Osteoblast (primary cell): ENCODE measurements at regions not wholly inside any gene's neighbourhood (a gene's known extent, or its start where the extent isn't known, plus 50 kb on each side); places are given as distances from the start of the nearest gene placed in this dataset.

ENCODE experiments used
- DNase-seq: peaks from one replicate; pipeline ENCODE4 v3.0.0; 2011; ENCODE audit warnings: low spot score, mixed read lengths; ENCODE audit not compliant: insufficient read length; ENCODE audit errors: missing footprints
- H2AFZ ChIP-seq: 2 replicates; pipeline ENCODE4 v1.6.0; 2011; ENCODE audit warnings: mild to moderate bottlenecking, low read length
- H3K27ac ChIP-seq: 2 replicates; pipeline ENCODE4 v1.5.1; 2011; ENCODE audit warnings: mild to moderate bottlenecking, low read depth, low read length, moderate library complexity
- H3K27me3 ChIP-seq: 2 replicates; pipeline ENCODE4 v1.6.0; 2012; ENCODE audit warnings: mild to moderate bottlenecking, control low read depth, inconsistent platforms, low read length, moderate library complexity; ENCODE audit not compliant: insufficient read depth
- H3K36me3 ChIP-seq: 2 replicates; pipeline ENCODE4 v1.5.1; 2011; ENCODE audit warnings: mild to moderate bottlenecking, low read length, control low read depth, moderate library complexity; ENCODE audit not compliant: insufficient read depth
- H3K4me1 ChIP-seq: 2 replicates; pipeline ENCODE4 v1.5.1; 2011; ENCODE audit warnings: mild to moderate bottlenecking, low read length, control low read depth, moderate library complexity; ENCODE audit not compliant: insufficient read depth
- H3K4me2 ChIP-seq: 2 replicates; pipeline ENCODE4 v1.6.0; 2011; ENCODE audit warnings: mild to moderate bottlenecking, low read length; ENCODE audit not compliant: insufficient read depth
- H3K4me3 ChIP-seq: fragments of 200-600 bp; sonication (generic); 3 replicates; pipeline ENCODE4 v1.5.1; 2012; ENCODE audit warnings: mild to moderate bottlenecking, low read length, inconsistent platforms; ENCODE audit not compliant: insufficient read depth
- H3K79me2 ChIP-seq: 2 replicates; pipeline ENCODE4 v1.6.0; 2012; ENCODE audit warnings: mild to moderate bottlenecking, low read length, control low read depth, inconsistent platforms; ENCODE audit not compliant: insufficient read depth
- H3K9me3 ChIP-seq: 2 replicates; pipeline ENCODE4 v1.5.1; 2011; ENCODE audit warnings: low read depth, low read length, control low read depth
- H4K20me1 ChIP-seq: 2 replicates; pipeline ENCODE4 v1.6.0; 2012; ENCODE audit warnings: mild to moderate bottlenecking, low read length, control low read depth; ENCODE audit not compliant: insufficient read depth
- TF ChIP-seq, protein P1 (sequence below): IDR thresholded peaks from 2 replicates; pipeline ENCODE4 v1.5.1; 2011; ENCODE audit warnings: mild to moderate bottlenecking, low read depth, low read length, moderate library complexity; ENCODE audit errors: extremely low read depth

DNA sequence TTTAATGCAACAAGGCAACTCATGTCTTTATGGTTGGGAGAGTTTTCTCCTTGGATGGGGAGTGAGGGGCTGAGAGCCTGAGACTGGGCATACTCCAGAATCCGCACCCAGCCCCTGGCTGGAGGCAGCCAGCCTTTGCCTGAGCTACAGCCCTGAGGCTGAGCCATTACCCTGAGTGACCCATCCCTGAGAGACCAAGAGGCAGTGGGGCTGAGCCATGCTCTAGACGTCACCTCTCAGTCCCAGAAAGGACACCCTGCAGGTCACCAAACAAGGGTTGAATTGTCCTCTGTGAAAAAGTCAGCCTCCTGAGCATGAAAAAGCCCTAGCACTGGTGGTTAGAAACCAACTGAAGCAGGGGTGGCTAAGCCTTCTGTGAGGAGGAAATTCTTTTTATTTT is 151.2 kb upstream of the GATB start:
- Histone ChIP-seq H2AFZ (no peak overlapping the region), H3K36me3 (no peaks in the 10 kb centered on the region), H3K4me3 (no peak overlapping the region), H3K4me2 (no peak overlapping the region), H3K4me1 (no peaks in the 10 kb centered on the region), H3K27me3 (peaks cover 8% of the 10 kb centered on the region), H4K20me1 (no peaks in the 10 kb centered on the region), H3K79me2 (no peaks in the 10 kb centered on the region), H3K9me3 (no peaks in the 10 kb centered on the region), H3K27ac (no peak overlapping the region)
- TF ChIP-seq, protein P1, sequence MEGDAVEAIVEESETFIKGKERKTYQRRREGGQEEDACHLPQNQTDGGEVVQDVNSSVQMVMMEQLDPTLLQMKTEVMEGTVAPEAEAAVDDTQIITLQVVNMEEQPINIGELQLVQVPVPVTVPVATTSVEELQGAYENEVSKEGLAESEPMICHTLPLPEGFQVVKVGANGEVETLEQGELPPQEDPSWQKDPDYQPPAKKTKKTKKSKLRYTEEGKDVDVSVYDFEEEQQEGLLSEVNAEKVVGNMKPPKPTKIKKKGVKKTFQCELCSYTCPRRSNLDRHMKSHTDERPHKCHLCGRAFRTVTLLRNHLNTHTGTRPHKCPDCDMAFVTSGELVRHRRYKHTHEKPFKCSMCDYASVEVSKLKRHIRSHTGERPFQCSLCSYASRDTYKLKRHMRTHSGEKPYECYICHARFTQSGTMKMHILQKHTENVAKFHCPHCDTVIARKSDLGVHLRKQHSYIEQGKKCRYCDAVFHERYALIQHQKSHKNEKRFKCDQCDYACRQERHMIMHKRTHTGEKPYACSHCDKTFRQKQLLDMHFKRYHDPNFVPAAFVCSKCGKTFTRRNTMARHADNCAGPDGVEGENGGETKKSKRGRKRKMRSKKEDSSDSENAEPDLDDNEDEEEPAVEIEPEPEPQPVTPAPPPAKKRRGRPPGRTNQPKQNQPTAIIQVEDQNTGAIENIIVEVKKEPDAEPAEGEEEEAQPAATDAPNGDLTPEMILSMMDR, result no peak
- no peak for DNase-seq

DNA sequence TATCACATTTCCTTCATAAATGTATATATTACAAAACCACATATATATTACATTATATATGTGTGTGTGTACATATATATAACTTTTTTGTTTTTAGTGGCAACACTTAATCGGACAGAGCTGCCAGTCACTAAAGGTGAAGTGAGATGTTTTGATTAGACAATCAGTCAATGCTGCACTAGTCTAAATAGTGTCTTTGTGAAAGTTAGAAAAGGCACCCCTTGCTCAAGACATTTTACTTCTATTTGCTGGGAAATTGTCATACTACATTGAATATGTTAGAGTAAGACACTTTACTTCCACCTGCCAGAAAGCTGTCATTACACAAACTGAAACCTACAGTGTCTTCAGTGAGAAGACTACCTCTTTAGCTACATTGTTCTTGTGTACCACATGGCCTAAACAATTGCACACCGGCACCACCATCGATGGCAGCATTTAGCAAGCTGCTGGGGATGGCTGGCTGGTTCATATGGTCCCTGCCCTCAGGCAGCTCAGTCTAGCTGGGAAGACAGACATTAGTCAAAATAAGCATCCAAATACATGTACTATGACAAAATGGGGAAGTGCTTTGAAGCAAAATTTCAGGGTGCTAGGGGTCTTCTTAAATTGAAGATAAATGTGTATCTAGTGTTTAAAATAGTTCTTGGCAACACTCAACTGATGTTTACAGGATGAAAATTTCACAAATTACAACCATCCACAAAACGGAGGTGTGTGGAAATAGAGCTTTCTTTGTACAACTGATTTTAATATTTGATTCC is 148.1 kb upstream of the GATB start:
- H3K4me1 ChIP-seq, result no peaks in the 10 kb centered on the region
- no peaks in the 10 kb centered on the region for H3K79me2 ChIP-seq
- H2AFZ ChIP-seq, result no peak overlapping the region
- H3K9me3 ChIP-seq, result no peaks in the 10 kb centered on the region
- H3K27me3 ChIP-seq, result peaks cover 14% of the 10 kb centered on the region
- no peak overlapping the region for H3K4me3 ChIP-seq
- no peaks in the 10 kb centered on the region for H3K36me3 ChIP-seq
- no peak for DNase-seq
- TF ChIP-seq, protein P1, result no peak
- H4K20me1 ChIP-seq, result no peaks in the 10 kb centered on the region
- H3K27ac ChIP-seq, result no peak overlapping the region
- no peak overlapping the region for H3K4me2 ChIP-seq

DNA sequence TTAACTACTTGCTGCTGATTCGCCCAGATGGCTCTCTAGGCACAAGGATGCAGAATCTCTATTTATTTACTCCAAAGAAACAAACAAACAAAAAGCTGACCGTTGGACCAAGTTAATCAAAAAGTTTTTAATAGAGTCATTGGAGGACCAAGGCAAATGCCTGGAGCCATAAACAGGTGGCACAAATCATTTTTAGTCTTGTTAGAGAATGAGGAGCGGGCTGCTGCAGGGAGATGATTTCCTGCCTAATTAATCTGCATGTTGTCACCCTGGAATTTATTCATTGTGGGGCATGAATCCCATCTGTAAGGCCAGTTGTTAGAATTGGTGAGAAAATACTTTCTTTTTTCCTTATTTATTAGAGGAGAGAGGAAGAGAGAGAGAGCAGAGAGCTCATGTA is 147.4 kb upstream of the GATB start:
- no peak overlapping the region for H2AFZ ChIP-seq
- TF ChIP-seq, protein P1, result no peak
- no peaks in the 10 kb centered on the region for H3K9me3 ChIP-seq
- no peak overlapping the region for H3K4me3 ChIP-seq
- no peaks in the 10 kb centered on the region for H3K36me3 ChIP-seq
- DNase-seq, result no peak
- no peak overlapping the region for H3K27ac ChIP-seq
- no peaks in the 10 kb centered on the region for H4K20me1 ChIP-seq
- no peaks in the 10 kb centered on the region for H3K79me2 ChIP-seq
- peaks cover 14% of the 10 kb centered on the region for H3K27me3 ChIP-seq
- H3K4me1 ChIP-seq, result no peaks in the 10 kb centered on the region
- H3K4me2 ChIP-seq, result no peak overlapping the region

DNA sequence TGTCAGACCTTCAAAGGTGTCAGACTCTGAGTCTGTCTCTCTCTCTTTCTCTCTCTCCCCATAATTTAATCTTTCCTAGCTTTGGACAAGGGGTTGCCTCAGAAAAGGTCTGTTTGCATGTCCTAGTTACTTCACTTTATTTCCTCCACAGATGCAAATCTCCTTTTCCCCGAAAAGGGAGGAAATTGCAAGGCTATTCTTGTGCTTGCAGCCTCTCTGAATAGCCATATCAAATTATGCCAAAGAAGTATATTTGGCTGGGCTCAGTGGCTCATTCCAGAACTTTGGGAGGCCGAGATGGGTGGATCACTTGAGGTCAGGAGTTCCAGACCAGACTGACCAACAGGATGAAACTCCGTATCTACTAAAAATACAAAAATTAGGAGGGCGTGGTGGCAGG is 145.6 kb upstream of the GATB start:
- no peaks in the 10 kb centered on the region for H3K36me3 ChIP-seq
- TF ChIP-seq, protein P1, result no peak
- no peaks in the 10 kb centered on the region for H3K9me3 ChIP-seq
- H4K20me1 ChIP-seq, result no peaks in the 10 kb centered on the region
- H3K27me3 ChIP-seq, result peaks cover 14% of the 10 kb centered on the region
- DNase-seq, result no peak
- H3K27ac ChIP-seq, result no peak overlapping the region
- no peak overlapping the region for H3K4me2 ChIP-seq
- no peak overlapping the region for H3K4me3 ChIP-seq
- H3K79me2 ChIP-seq, result no peaks in the 10 kb centered on the region
- no peaks in the 10 kb centered on the region for H3K4me1 ChIP-seq
- H2AFZ ChIP-seq, result no peak overlapping the region
